ENCODE measurements at regions not wholly inside any gene's neighbourhood (a gene's known extent, or its start where the extent isn't known, plus 50 kb on each side); places are given as distances from the start of the nearest gene placed in this dataset.

- no peak for ATAC-seq (replicated peaks in 1 of 4)
- POLR2A ChIA-PET: no interaction called here
- H3K4me3 Mint-ChIP-seq: no peak overlapping the region
Observed at GRCh38 chr11:24357620-24358410, 139.0 kb upstream of the LUZP2 start.

GRCh38 chr11:24372491-24372890, 124.4 kb upstream of the LUZP2 start:
- Histone ChIP-seq H3K27ac (ENCODE audit: low read length) (no peak overlapping the region), H3K4me3 (ENCODE audit: control insufficient read depth in 1 of 2, extremely low read depth in 1 of 2, low read length in 1 of 2) (no peak overlapping the region), H3K27me3 (replicated peaks in 1 of 2; ENCODE audit: control insufficient read depth in 2 of 2, extremely low read depth in 1 of 2, insufficient read depth in 2 of 2, low read length in 1 of 2) (no peaks in the 10 kb centered on the region), H3K36me3 (ENCODE audit: control insufficient read depth in 2 of 2, extremely low read depth in 1 of 2, insufficient read depth in 1 of 2, low read length in 1 of 2) (no peaks in the 10 kb centered on the region), H3K4me1 (ENCODE audit: control insufficient read depth in 1 of 2, extremely low read depth in 1 of 2, insufficient read depth in 2 of 2, low read length in 2 of 2) (no peaks in the 10 kb centered on the region), H3K9me3 (no peaks in the 10 kb centered on the region)
- ATAC-seq (replicated peaks in 1 of 4) (no peak), DNase-seq (no peak)
- H3K27me3 Mint-ChIP-seq: no peaks in the 10 kb centered on the region
- WGBS (ENCODE audit: insufficient coverage): no CpG with 5 or more reads among the region's 1 CpG
- no peak overlapping the region for H3K27ac Mint-ChIP-seq
- no peak overlapping the region for H3K4me3 Mint-ChIP-seq
- H3K36me3 Mint-ChIP-seq: no peaks in the 10 kb centered on the region
- ChIA-PET POLR2A (no interaction called here), CTCF (no interaction called here)
- no peaks in the 10 kb centered on the region for H3K4me1 Mint-ChIP-seq
- H3K9me3 Mint-ChIP-seq: peaks cover 7 to 33% (median 16%) of the 10 kb centered on the region in 3 donors

More at GRCh38 chr11:24357620-24358410, 139.0 kb upstream of the LUZP2 start:
- Histone ChIP-seq H3K4me3 (ENCODE audit: control insufficient read depth in 1 of 2, extremely low read depth in 1 of 2, low read length in 1 of 2) (no peak overlapping the region), H3K36me3 (ENCODE audit: control insufficient read depth in 2 of 2, extremely low read depth in 1 of 2, insufficient read depth in 1 of 2, low read length in 1 of 2) (no peaks in the 10 kb centered on the region), H3K4me1 (ENCODE audit: control insufficient read depth in 1 of 2, extremely low read depth in 1 of 2, insufficient read depth in 2 of 2, low read length in 2 of 2) (no peaks in the 10 kb centered on the region), H3K27me3 (replicated peaks in 1 of 2; ENCODE audit: control insufficient read depth in 2 of 2, extremely low read depth in 1 of 2, insufficient read depth in 2 of 2, low read length in 1 of 2) (no peaks in the 10 kb centered on the region), H3K9me3 (no peaks in the 10 kb centered on the region), H3K27ac (ENCODE audit: low read length) (no peak overlapping the region)
- Mint-ChIP-seq H3K27me3 (no peaks in the 10 kb centered on the region), H3K36me3 (no peaks in the 10 kb centered on the region), H3K27ac (no peak overlapping the region), H3K9me3 (peaks cover 4 to 17% (median 10%) of the 10 kb centered on the region in 3 donors), H3K4me1 (no peaks in the 10 kb centered on the region)
- CTCF ChIA-PET: no interaction called here
- 7% methylated on average over 3 of the region's 8 CpGs for WGBS (ENCODE audit: insufficient coverage)
- no peak for DNase-seq

GRCh38 chr11:24373516-24373915, 123.3 kb upstream of the LUZP2 start:
- Mint-ChIP-seq H3K27ac (no peak overlapping the region), H3K4me1 (no peaks in the 10 kb centered on the region), H3K36me3 (no peaks in the 10 kb centered on the region), H3K27me3 (no peaks in the 10 kb centered on the region), H3K4me3 (no peak overlapping the region), H3K9me3 (peaks cover 7 to 33% (median 16%) of the 10 kb centered on the region in 3 donors)
- CTCF ChIA-PET: no interaction called here
- 80% methylated on average over 1 of the region's 1 CpG for WGBS (ENCODE audit: insufficient coverage)
- Histone ChIP-seq H3K4me1 (ENCODE audit: control insufficient read depth in 1 of 2, extremely low read depth in 1 of 2, insufficient read depth in 2 of 2, low read length in 2 of 2) (no peaks in the 10 kb centered on the region), H3K4me3 (ENCODE audit: control insufficient read depth in 1 of 2, extremely low read depth in 1 of 2, low read length in 1 of 2) (no peak overlapping the region), H3K9me3 (no peaks in the 10 kb centered on the region), H3K36me3 (ENCODE audit: control insufficient read depth in 2 of 2, extremely low read depth in 1 of 2, insufficient read depth in 1 of 2, low read length in 1 of 2) (no peaks in the 10 kb centered on the region), H3K27ac (ENCODE audit: low read length) (no peak overlapping the region), H3K27me3 (replicated peaks in 1 of 2; ENCODE audit: control insufficient read depth in 2 of 2, extremely low read depth in 1 of 2, insufficient read depth in 2 of 2, low read length in 1 of 2) (no peaks in the 10 kb centered on the region)
- no peak for DNase-seq
- ATAC-seq (replicated peaks in 1 of 4): no peak
- POLR2A ChIA-PET: no interaction called here

- H3K9me3 Mint-ChIP-seq: peaks cover 5 to 29% (median 21%) of the 10 kb centered on the region in 3 donors
- no peak overlapping the region for H3K27ac Mint-ChIP-seq
- H3K4me3 Mint-ChIP-seq: no peak overlapping the region
- Histone ChIP-seq H3K36me3 (ENCODE audit: control insufficient read depth in 2 of 2, extremely low read depth in 1 of 2, insufficient read depth in 1 of 2, low read length in 1 of 2) (no peaks in the 10 kb centered on the region), H3K27me3 (replicated peaks in 1 of 2; ENCODE audit: control insufficient read depth in 2 of 2, extremely low read depth in 1 of 2, insufficient read depth in 2 of 2, low read length in 1 of 2) (no peaks in the 10 kb centered on the region), H3K27ac (ENCODE audit: low read length) (no peak overlapping the region), H3K4me1 (ENCODE audit: control insufficient read depth in 1 of 2, extremely low read depth in 1 of 2, insufficient read depth in 2 of 2, low read length in 2 of 2) (no peaks in the 10 kb centered on the region), H3K9me3 (no peaks in the 10 kb centered on the region), H3K4me3 (ENCODE audit: control insufficient read depth in 1 of 2, extremely low read depth in 1 of 2, low read length in 1 of 2) (no peak overlapping the region)
- H3K4me1 Mint-ChIP-seq: no peaks in the 10 kb centered on the region
- DNase-seq: no peak
- no peaks in the 10 kb centered on the region for H3K36me3 Mint-ChIP-seq
- CTCF ChIA-PET: no interaction called here
- 100% methylated on average over 1 of the region's 1 CpG for WGBS (ENCODE audit: insufficient coverage)
- H3K27me3 Mint-ChIP-seq: no peaks in the 10 kb centered on the region
- POLR2A ChIA-PET: no interaction called here
- no peak for ATAC-seq (replicated peaks in 1 of 4)
Observed at GRCh38 chr11:24375351-24375750, 121.5 kb upstream of the LUZP2 start.

- 100% methylated on average over 1 of the region's 3 CpGs for WGBS (ENCODE audit: insufficient coverage)
Observed at GRCh38 chr11:24375931-24376330, 120.9 kb upstream of the LUZP2 start.

GRCh38 chr11:24383137-24383536, 113.7 kb upstream of the LUZP2 start:
- ChIA-PET CTCF (no interaction called here), POLR2A (no interaction called here)
- H3K27ac ChIP-seq (ENCODE audit: low read length): no peak overlapping the region
- no peaks in the 10 kb centered on the region for H3K4me1 Mint-ChIP-seq
- no peak overlapping the region for H3K4me3 Mint-ChIP-seq
- H3K9me3 Mint-ChIP-seq: peaks cover 7 to 12% (median 12%) of the 10 kb centered on the region in 3 donors
- H3K9me3 ChIP-seq: no peaks in the 10 kb centered on the region
- no peak overlapping the region for H3K27ac Mint-ChIP-seq
- H3K36me3 ChIP-seq (ENCODE audit: control insufficient read depth in 2 of 2, extremely low read depth in 1 of 2, insufficient read depth in 1 of 2, low read length in 1 of 2): no peaks in the 10 kb centered on the region
- no CpG with 5 or more reads among the region's 2 CpGs for WGBS (ENCODE audit: insufficient coverage)
- no peaks in the 10 kb centered on the region for H3K4me1 ChIP-seq (ENCODE audit: control insufficient read depth in 1 of 2, extremely low read depth in 1 of 2, insufficient read depth in 2 of 2, low read length in 2 of 2)
- H3K36me3 Mint-ChIP-seq: no peaks in the 10 kb centered on the region
- ATAC-seq (replicated peaks in 1 of 4) (no peak), DNase-seq (no peak)
- no peaks in the 10 kb centered on the region for H3K27me3 ChIP-seq (replicated peaks in 1 of 2; ENCODE audit: control insufficient read depth in 2 of 2, extremely low read depth in 1 of 2, insufficient read depth in 2 of 2, low read length in 1 of 2)
- H3K4me3 ChIP-seq (ENCODE audit: control insufficient read depth in 1 of 2, extremely low read depth in 1 of 2, low read length in 1 of 2): no peak overlapping the region
- no peaks in the 10 kb centered on the region for H3K27me3 Mint-ChIP-seq

More at GRCh38 chr11:24375931-24376330, 120.9 kb upstream of the LUZP2 start:
- Mint-ChIP-seq H3K9me3 (peaks cover 5 to 26% (median 21%) of the 10 kb centered on the region in 3 donors), H3K27ac (no peak overlapping the region), H3K4me1 (no peaks in the 10 kb centered on the region), H3K27me3 (no peaks in the 10 kb centered on the region), H3K4me3 (no peak overlapping the region), H3K36me3 (no peaks in the 10 kb centered on the region)
- H3K27me3 ChIP-seq (replicated peaks in 1 of 2; ENCODE audit: control insufficient read depth in 2 of 2, extremely low read depth in 1 of 2, insufficient read depth in 2 of 2, low read length in 1 of 2): no peaks in the 10 kb centered on the region
- ChIA-PET CTCF (no interaction called here), POLR2A (no interaction called here)
- H3K27ac ChIP-seq (ENCODE audit: low read length): no peak overlapping the region
- H3K9me3 ChIP-seq: no peaks in the 10 kb centered on the region
- no peak for DNase-seq
- H3K4me3 ChIP-seq (ENCODE audit: control insufficient read depth in 1 of 2, extremely low read depth in 1 of 2, low read length in 1 of 2): no peak overlapping the region
- no peaks in the 10 kb centered on the region for H3K36me3 ChIP-seq (ENCODE audit: control insufficient read depth in 2 of 2, extremely low read depth in 1 of 2, insufficient read depth in 1 of 2, low read length in 1 of 2)
- ATAC-seq (replicated peaks in 1 of 4): no peak
- H3K4me1 ChIP-seq (ENCODE audit: control insufficient read depth in 1 of 2, extremely low read depth in 1 of 2, insufficient read depth in 2 of 2, low read length in 2 of 2): no peaks in the 10 kb centered on the region

GRCh38 chr11:24384240-24384639, 112.6 kb upstream of the LUZP2 start:
- no peaks in the 10 kb centered on the region for H3K27me3 ChIP-seq (replicated peaks in 1 of 2; ENCODE audit: control insufficient read depth in 2 of 2, extremely low read depth in 1 of 2, insufficient read depth in 2 of 2, low read length in 1 of 2)
- H3K4me3 Mint-ChIP-seq: no peak overlapping the region
- POLR2A ChIA-PET: no interaction called here
- ATAC-seq (replicated peaks in 1 of 4) (no peak), DNase-seq (no peak)
- H3K36me3 Mint-ChIP-seq: no peaks in the 10 kb centered on the region
- H3K9me3 Mint-ChIP-seq: peaks cover 7 to 13% (median 12%) of the 10 kb centered on the region in 3 donors
- H3K4me1 ChIP-seq (ENCODE audit: control insufficient read depth in 1 of 2, extremely low read depth in 1 of 2, insufficient read depth in 2 of 2, low read length in 2 of 2): no peaks in the 10 kb centered on the region
- no peak overlapping the region for H3K27ac Mint-ChIP-seq
- no peak overlapping the region for H3K27ac ChIP-seq (ENCODE audit: low read length)
- no peaks in the 10 kb centered on the region for H3K9me3 ChIP-seq
- CTCF ChIA-PET: no interaction called here
- WGBS (ENCODE audit: insufficient coverage): no CpG with 5 or more reads among the region's 3 CpGs
- no peaks in the 10 kb centered on the region for H3K4me1 Mint-ChIP-seq
- no peaks in the 10 kb centered on the region for H3K36me3 ChIP-seq (ENCODE audit: control insufficient read depth in 2 of 2, extremely low read depth in 1 of 2, insufficient read depth in 1 of 2, low read length in 1 of 2)
- no peak overlapping the region for H3K4me3 ChIP-seq (ENCODE audit: control insufficient read depth in 1 of 2, extremely low read depth in 1 of 2, low read length in 1 of 2)
- H3K27me3 Mint-ChIP-seq: no peaks in the 10 kb centered on the region
